ENCODE measurements at regions not wholly inside any gene's neighbourhood (a gene's known extent, or its start where the extent isn't known, plus 50 kb on each side); places are given as distances from the start of the nearest gene placed in this dataset.

DNA sequence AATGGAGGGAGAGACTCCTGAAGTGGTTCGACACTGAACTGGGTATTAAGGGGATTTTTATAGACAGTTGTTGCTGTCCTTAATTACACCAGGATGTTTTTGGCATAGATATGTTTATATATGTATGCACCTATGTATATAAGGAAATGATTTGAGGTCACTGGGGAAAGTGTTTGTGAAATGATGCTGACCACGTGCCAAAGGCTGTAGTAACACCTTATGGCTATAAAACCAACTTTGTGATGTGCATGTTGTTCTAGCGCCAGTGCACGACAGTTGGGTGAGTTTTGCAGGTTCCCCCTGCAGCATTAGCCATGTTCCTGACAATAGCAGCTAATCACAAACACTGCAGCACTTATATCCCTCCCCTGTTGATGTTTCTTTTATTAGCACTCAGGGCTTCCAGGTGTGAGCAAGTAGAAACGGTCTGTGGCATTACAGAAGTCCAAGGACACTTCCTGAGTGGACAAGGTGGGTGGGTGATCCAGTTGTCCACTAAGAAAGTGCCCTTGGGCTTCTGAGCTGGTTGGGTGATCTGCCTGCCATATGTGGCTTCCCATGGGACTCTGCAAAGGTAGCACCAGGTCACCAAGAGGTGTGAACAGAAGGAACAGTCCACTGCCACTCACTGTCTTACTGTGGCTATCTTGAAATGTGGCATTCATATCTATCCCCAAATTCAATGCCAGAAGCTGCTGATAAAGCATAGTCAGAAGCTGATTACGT lies 63.0 kb upstream of the RBM24 start:
- Histone ChIP-seq H3K27me3 (ENCODE audit: control insufficient read depth in 1 of 2, insufficient read depth in 2 of 2, low read length in 2 of 2) (no peaks in the 10 kb centered on the region; a peak in 1 of 5 replicates), H3K4me1 (ENCODE audit: insufficient read depth, low read length) (no peaks in the 10 kb centered on the region), H3K79me2 (ENCODE audit: insufficient read depth, low read length) (no peaks in the 10 kb centered on the region), H3K4me2 (ENCODE audit: low read depth, low read length) (no peak overlapping the region), H3K36me3 (replicated peaks in 1 of 2; ENCODE audit: control insufficient read depth in 1 of 2, insufficient read depth in 2 of 2, low read length in 2 of 2) (no peaks in the 10 kb centered on the region), H4K20me1 (ENCODE audit: insufficient read depth, low read length) (no peaks in the 10 kb centered on the region), H3K4me3 (replicated peaks in 1 of 3; ENCODE audit: insufficient read depth in 1 of 3, low read depth in 2 of 3, low read length in 3 of 3) (no peak overlapping the region), H2AFZ (ENCODE audit: low read length) (no peak overlapping the region), H3K27ac (ENCODE audit: extremely low read length, insufficient read depth, low read length) (no peak overlapping the region), H3K9ac (ENCODE audit: insufficient read depth, low read depth, low read length) (no peak overlapping the region), H3K9me3 (ENCODE audit: low read length) (no peaks in the 10 kb centered on the region)
- FAIRE-seq = no peak
- no peak for DNase-seq (ENCODE audit: low spot score)
- intact Hi-C loops (cut with micrococcal nuclease; ENCODE audit: unreplicated experiment) (no loop called here), in situ Hi-C loops (cut with HindIII; ENCODE audit: extremely low pct_ligation_motif_present, low pct_unique_long_range_greater_than_20kb) (no loop called here)
- no peak for ATAC-seq
- BruUV-seq (replicated peaks) = no TSS peak
- 21% methylated on average over 6 of the region's 6 CpGs for WGBS (ENCODE audit: low lambda C conversion rate)
- POLR2A ChIA-PET = no interaction called here
- CTCF ChIA-PET (ENCODE audit: low intra/inter-chr PET ratio, low total read pairs) = no interaction called here
- TF ChIP-seq ZNF790 (CRISPR knock-in tag; IDR thresholded peaks at IDR 0.05; ENCODE audit: borderline replicate concordance) (no peak), RELA (CRISPR knock-in tag; IDR thresholded peaks at IDR 0.05) (no peak), STAG1 (CRISPR knock-in tag; IDR thresholded peaks at IDR 0.05) (no peak), ZBTB40 (IDR thresholded peaks at IDR 0.05) (no peak), ZBTB40 (CRISPR knock-in tag; IDR thresholded peaks at IDR 0.05) (no peak), ATM (IDR thresholded peaks at IDR 0.05; ENCODE audit: borderline replicate concordance) (no peak)

All from HepG2 (cell line).